Body of pancreas (tissue), 4 donors: ENCODE measurements at regions not wholly inside any gene's neighbourhood (a gene's known extent, or its start where the extent isn't known, plus 50 kb on each side); places are given as distances from the start of the nearest gene placed in this dataset.

Experiments
- ATAC-seq: fragments of 150-250 bp; one replicate; pipeline ENCODE4 v1.9.1; 2016
- DNase-seq, 4 donors: peaks; one replicate each; pipeline ENCODE4 v3.0.0-alpha.2; 2019
- H3K27ac ChIP-seq, 4 donors: fragments of 200-600 bp; sonication (generic); 1 replicate in 3 of 4; 2 replicates in 1 of 4; pipeline versions ENCODE4 v1.5.1 to v1.6.1; 2016 to 2019; ENCODE audit warnings: mild to moderate bottlenecking in 1 of 4, mixed read lengths in 1 of 4, moderate library complexity in 1 of 4
- H3K27me3 ChIP-seq, 2 donors: fragments of 200-600 bp; sonication (generic); one replicate each; pipeline ENCODE4 v1.6.0; 2016; ENCODE audit warnings: mild to moderate bottlenecking in 1 of 2
- H3K36me3 ChIP-seq, 2 donors: fragments of 200-600 bp; sonication (generic); replicated peaks in 1 of 2; 2 replicates each; pipeline ENCODE4 v1.5.1; 2016; ENCODE audit warnings: low read depth in 2 of 2; ENCODE audit not compliant: insufficient read depth in 1 of 2
- H3K4me1 ChIP-seq: fragments of 200-600 bp; sonication (generic); one replicate; pipeline ENCODE4 v1.6.0; 2016
- H3K4me3 ChIP-seq, 2 donors: fragments of 200-600 bp; sonication (generic); 1 replicate in 1 of 2; 2 replicates in 1 of 2; pipeline ENCODE4 v1.5.1; 2016 to 2019
- H3K9me3 ChIP-seq, 3 donors: fragments of 200-600 bp; sonication (generic); 1 replicate in 2 of 3; 2 replicates in 1 of 3; pipeline ENCODE4 v1.5.1; 2016
- POLR2A ChIP-seq, 3 donors: fragments of 450-650 bp; IDR thresholded peaks; one replicate each; pipeline ENCODE4 v1.6.1; 2016; ENCODE audit warnings: antibody characterized with exemption in 3 of 3, mild to moderate bottlenecking in 2 of 3
- WGBS, 2 donors: methylation state at CpG; one replicate each; pipeline ENCODE4 v1.1.5; 2017; 5-methylcytosine and 5-hydroxymethylcytosine counted together
- intact Hi-C: fragments of 100-400 bp; cut with DNase I; formaldehyde crosslinking; loops from one replicate; pipeline ENCODE4 v1.15.1; 2023
- TF ChIP-seq, protein P1 (sequence below), 7 experiments: fragments of 450-650 bp in 4 of 7; fragments of 200-600 bp in 3 of 7; sonication (generic) in 3 of 7; IDR thresholded peaks; one replicate each; pipeline ENCODE4 v1.5.1; 2016 to 2019; ENCODE audit warnings: antibody characterized with exemption in 7 of 7

DNA sequence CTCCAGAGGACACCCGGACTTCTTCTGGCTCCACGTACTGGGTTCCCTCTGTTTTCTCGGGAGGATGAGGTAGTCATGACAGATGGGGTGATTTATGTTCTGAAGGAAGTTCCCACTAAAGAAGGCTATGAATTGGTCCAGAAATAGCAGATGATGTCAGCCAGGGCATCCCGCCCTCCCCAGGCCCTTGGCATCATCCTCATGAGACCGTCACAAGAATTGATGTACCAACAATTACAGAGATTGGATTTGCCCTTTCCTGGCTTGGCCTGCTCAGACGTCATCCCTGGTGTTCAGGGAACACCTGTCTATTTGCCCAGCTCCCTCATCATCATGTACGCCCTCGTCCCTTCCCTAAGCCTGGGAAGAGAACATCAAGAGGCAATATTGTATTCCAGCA lies 102.8 kb upstream of the CCL1 start:
- Histone ChIP-seq H3K9me3 (no peaks in the 10 kb centered on the region), H3K36me3 (no peaks in the 10 kb centered on the region), H3K4me1 (no peaks in the 10 kb centered on the region), H3K27ac (no peak overlapping the region), H3K27me3 (peaks cover 0 to 8% of the 10 kb centered on the region in 2 donors), H3K4me3 (no peak overlapping the region)
- no peak for DNase-seq
- 54 to 55% methylated on average over 8 of the region's 8 CpGs for WGBS, 2 donors
- ATAC-seq: no peak
- no peak for TF ChIP-seq POLR2A (IDR thresholded peaks at IDR 0.05)
- TF ChIP-seq, protein P1, sequence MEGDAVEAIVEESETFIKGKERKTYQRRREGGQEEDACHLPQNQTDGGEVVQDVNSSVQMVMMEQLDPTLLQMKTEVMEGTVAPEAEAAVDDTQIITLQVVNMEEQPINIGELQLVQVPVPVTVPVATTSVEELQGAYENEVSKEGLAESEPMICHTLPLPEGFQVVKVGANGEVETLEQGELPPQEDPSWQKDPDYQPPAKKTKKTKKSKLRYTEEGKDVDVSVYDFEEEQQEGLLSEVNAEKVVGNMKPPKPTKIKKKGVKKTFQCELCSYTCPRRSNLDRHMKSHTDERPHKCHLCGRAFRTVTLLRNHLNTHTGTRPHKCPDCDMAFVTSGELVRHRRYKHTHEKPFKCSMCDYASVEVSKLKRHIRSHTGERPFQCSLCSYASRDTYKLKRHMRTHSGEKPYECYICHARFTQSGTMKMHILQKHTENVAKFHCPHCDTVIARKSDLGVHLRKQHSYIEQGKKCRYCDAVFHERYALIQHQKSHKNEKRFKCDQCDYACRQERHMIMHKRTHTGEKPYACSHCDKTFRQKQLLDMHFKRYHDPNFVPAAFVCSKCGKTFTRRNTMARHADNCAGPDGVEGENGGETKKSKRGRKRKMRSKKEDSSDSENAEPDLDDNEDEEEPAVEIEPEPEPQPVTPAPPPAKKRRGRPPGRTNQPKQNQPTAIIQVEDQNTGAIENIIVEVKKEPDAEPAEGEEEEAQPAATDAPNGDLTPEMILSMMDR (IDR thresholded peaks at IDR 0.05): no peak
- intact Hi-C loops: no loop called here

DNA sequence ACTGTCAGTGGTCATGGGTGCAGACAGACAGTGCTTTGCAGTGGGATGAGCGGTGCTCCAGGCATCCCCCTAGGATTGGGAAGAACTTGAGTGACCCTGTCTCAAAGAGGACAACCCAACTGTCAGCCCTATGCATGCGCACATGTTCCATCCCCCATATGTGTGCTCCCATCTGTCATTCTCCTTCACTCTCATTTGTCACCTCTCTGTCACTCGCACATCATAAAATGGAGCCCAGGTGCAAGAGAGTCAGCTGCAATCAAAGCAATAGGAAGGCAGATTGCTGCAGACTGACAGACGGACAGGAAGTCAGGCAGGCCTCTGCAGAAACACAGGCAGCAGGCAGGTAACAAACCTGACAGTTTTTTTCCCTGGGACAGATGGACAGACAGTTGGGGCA lies 101.8 kb upstream of the CCL1 start:
- WGBS, 2 donors: 68 to 69% methylated on average over 4 of the region's 4 CpGs
- Histone ChIP-seq H3K4me3 (no peak overlapping the region), H3K27me3 (peaks cover 0 to 8% of the 10 kb centered on the region in 2 donors), H3K36me3 (no peaks in the 10 kb centered on the region), H3K4me1 (no peaks in the 10 kb centered on the region), H3K9me3 (no peaks in the 10 kb centered on the region), H3K27ac (no peak overlapping the region)
- no peak for ATAC-seq
- intact Hi-C loops: no loop called here
- DNase-seq: no peak
- TF ChIP-seq POLR2A (IDR thresholded peaks at IDR 0.05): no peak
- TF ChIP-seq, protein P1 (IDR thresholded peaks at IDR 0.05): no peak

DNA sequence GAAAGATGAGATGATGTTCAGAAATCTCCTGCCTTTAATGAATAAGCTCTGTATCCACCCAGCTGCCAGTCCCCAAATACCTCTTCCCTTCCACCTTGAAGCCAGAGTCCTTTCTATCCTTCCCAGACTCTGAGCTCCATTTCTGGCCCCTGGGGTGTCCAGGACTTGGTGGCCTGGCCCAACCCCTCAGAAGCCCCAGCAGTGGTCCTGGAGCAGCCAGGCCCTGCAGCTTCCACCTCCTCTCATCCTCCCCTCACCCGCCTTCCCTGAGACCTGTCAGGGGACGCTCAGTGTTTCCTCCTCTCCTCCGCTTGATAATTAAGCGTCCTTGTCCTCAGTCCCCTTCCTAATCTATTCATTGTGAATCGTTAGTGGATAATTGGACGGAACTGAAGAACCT lies 95.2 kb upstream of the CCL1 start:
- DNase-seq (no peak), ATAC-seq (no peak)
- no peaks in the 10 kb centered on the region for H3K27me3 ChIP-seq
- no peaks in the 10 kb centered on the region for H3K9me3 ChIP-seq
- H3K4me3 ChIP-seq: no peak overlapping the region
- intact Hi-C loops: no loop called here
- TF ChIP-seq, protein P1 (IDR thresholded peaks at IDR 0.05): no peak
- TF ChIP-seq POLR2A (IDR thresholded peaks at IDR 0.05): no peak
- H3K36me3 ChIP-seq: no peaks in the 10 kb centered on the region
- 59% methylated on average over 6 of the region's 6 CpGs for WGBS, 2 donors
- H3K27ac ChIP-seq: no peak overlapping the region
- no peaks in the 10 kb centered on the region for H3K4me1 ChIP-seq

DNA sequence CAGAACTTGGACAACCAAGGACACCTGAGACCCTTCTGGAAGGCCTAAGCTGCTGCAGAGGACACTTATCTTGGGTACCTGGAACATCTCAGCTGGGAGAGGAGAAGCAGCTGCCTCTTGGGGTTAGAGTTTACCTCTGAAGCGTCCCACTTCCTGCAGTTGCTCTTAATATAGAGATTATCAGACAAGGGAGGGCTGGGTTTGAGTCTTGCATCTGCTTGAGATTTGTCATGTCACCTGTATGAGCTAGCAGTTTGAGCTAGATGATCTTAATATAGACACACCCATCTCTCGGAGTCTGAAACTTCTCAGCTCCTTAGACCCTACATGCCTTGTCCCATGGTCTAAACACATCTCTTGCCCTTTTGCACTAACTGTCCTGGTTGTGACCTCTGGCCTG lies 93.1 kb upstream of the CCL1 start:
- WGBS, 2 donors: 59 to 64% methylated on average over 2 of the region's 2 CpGs
- no peaks in the 10 kb centered on the region for H3K27me3 ChIP-seq

DNA sequence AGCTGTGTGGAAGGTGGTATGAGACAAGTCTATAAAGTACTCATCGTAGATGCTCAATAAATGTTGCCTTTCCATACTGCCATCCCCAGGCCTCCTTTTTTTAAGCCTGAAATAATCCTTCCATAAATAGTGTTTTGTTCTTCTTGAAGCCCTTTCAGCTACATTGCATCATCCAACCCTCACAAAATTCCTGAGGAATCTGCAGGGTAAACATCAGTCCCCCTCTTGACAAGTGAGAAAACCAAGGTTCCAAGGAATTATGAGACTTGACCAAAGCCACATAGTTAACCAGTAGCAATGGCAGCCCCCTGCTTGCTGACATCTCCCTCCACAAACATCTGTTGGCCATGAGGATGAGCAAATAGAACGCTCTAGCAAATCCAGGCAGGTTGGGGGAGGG lies 89.7 kb upstream of the CCL1 start:
- DNase-seq (no peak), ATAC-seq (no peak)
- Histone ChIP-seq H3K4me1 (no peaks in the 10 kb centered on the region), H3K9me3 (no peaks in the 10 kb centered on the region), H3K27ac (no peak overlapping the region), H3K27me3 (no peaks in the 10 kb centered on the region), H3K36me3 (no peaks in the 10 kb centered on the region), H3K4me3 (no peak overlapping the region)
- intact Hi-C loops: no loop called here
- TF ChIP-seq POLR2A (IDR thresholded peaks at IDR 0.05): no peak
- TF ChIP-seq, protein P1 (IDR thresholded peaks at IDR 0.05): no peak
- 74% methylated on average over 2 of the region's 2 CpGs for WGBS, 2 donors

More for the DNA sequence above, 93.1 kb upstream of the CCL1 start:
- TF ChIP-seq, protein P1 (IDR thresholded peaks at IDR 0.05): no peak
- TF ChIP-seq POLR2A (IDR thresholded peaks at IDR 0.05): no peak
- no peaks in the 10 kb centered on the region for H3K4me1 ChIP-seq
- H3K4me3 ChIP-seq: no peak overlapping the region
- no peak for ATAC-seq
- no peak overlapping the region for H3K27ac ChIP-seq
- no peaks in the 10 kb centered on the region for H3K36me3 ChIP-seq
- DNase-seq: no peak
- no peaks in the 10 kb centered on the region for H3K9me3 ChIP-seq
- intact Hi-C loops: no loop called here
